BLaER1 (cell line): ENCODE measurements at regions not wholly inside any gene's neighbourhood (a gene's known extent, or its start where the extent isn't known, plus 50 kb on each side); places are given as distances from the start of the nearest gene placed in this dataset.

Experiments
- H3K27ac ChIP-seq: shearing (Covaris generic); formaldehyde crosslinking; 2 replicates; pipeline ENCODE4 v1.8.1; 2022
- H3K27me3 ChIP-seq: shearing (Covaris generic); formaldehyde crosslinking; 2 replicates; pipeline ENCODE4 v1.8.1; 2022
- H3K36me3 ChIP-seq: shearing (Covaris generic); formaldehyde crosslinking; 2 replicates; pipeline ENCODE4 v1.8.1; 2022
- H3K4me1 ChIP-seq: shearing (Covaris generic); formaldehyde crosslinking; 2 replicates; pipeline ENCODE4 v1.8.1; 2022
- H3K4me2 ChIP-seq: shearing (Covaris generic); formaldehyde crosslinking; 2 replicates; pipeline ENCODE4 v1.8.1; 2022
- H3K4me3 ChIP-seq: shearing (Covaris generic); formaldehyde crosslinking; 2 replicates; pipeline ENCODE4 v1.8.1; 2022
- H3K9ac ChIP-seq: shearing (Covaris generic); formaldehyde crosslinking; 2 replicates; pipeline ENCODE4 v1.8.1; 2022
- H3K9me3 ChIP-seq: shearing (Covaris generic); formaldehyde crosslinking; 2 replicates; pipeline ENCODE4 v1.8.1; 2022
- H4K20me1 ChIP-seq: shearing (Covaris generic); formaldehyde crosslinking; 2 replicates; pipeline ENCODE4 v1.8.1; 2022
- Cebpa-rat ChIP-seq: shearing (Covaris generic); IDR thresholded peaks from 2 replicates; pipeline ENCODE4 v1.8.1; 2022

- Histone ChIP-seq H3K27me3 (no peaks in the 10 kb centered on the region), H3K4me1 (peaks cover 76% of the 10 kb centered on the region), H3K9me3 (peaks cover 6% of the 10 kb centered on the region; the same call in 1 of the 2 replicates), H4K20me1 (no peaks in the 10 kb centered on the region), H3K4me2 (peak overlapping the region; percentile 60), H3K27ac (peak overlapping the region; percentile 66), H3K9ac (peak overlapping the region; percentile 56), H3K36me3 (no peaks in the 10 kb centered on the region), H3K4me3 (no peak overlapping the region)
- TF ChIP-seq Cebpa-rat, result no peak
Measured at GRCh38 chr13:80444240-80445015, 103.5 kb upstream of the SPRY2 start.

DNA sequence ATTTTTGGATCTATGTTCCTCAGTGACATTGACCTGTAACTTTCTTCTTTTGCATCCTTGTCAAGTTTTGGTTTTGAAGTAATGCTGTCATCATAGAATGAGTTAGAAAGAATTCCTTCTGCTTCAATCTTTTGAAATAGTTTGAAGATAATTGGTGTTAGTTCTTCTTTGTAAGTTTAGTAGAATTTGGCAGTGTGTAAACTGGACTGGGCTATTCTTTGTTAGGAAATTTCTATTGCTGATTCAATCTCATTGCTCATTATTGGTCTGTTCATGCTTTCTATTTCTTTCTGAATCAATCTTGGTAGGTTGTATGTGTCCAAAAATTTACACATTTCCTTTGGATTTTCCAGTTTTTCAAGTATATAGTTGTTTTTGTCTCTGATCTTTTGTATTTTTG is 101.7 kb upstream of the SPRY2 start:
- TF ChIP-seq Cebpa-rat, result no peak
- Histone ChIP-seq H3K4me1 (peaks cover 58% of the 10 kb centered on the region), H3K27ac (no peak overlapping the region; the same call in 1 of the 2 replicates), H4K20me1 (no peaks in the 10 kb centered on the region), H3K27me3 (no peaks in the 10 kb centered on the region), H3K4me2 (no peak overlapping the region), H3K36me3 (no peaks in the 10 kb centered on the region), H3K9me3 (no peaks in the 10 kb centered on the region; the same call in 1 of the 2 replicates), H3K9ac (no peak overlapping the region), H3K4me3 (no peak overlapping the region)

DNA sequence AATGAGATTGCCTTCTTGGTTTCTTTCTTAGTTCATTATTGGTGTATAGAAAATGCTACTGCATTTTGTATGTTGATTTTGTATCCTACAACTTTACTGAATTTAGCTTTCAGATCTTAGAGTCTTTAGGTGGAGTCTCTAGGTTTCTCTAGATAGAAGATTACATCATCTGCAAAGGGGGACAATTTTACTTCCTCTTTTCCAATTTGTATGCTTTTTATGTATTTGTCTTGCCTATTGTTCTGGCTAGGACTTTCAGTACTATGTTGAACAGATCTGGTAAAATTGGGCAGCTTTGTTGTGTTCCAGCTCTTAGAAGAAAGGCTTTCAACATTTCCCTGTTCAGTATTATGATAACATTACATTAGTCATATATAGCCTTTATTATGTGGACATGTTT is 101.0 kb upstream of the SPRY2 start:
- peaks cover 55% of the 10 kb centered on the region for H3K4me1 ChIP-seq
- no peak for TF ChIP-seq Cebpa-rat
- no peaks in the 10 kb centered on the region for H3K36me3 ChIP-seq
- H4K20me1 ChIP-seq, result no peaks in the 10 kb centered on the region
- H3K4me2 ChIP-seq, result peak overlapping the region; percentile 30
- no peak overlapping the region for H3K9ac ChIP-seq
- H3K27ac ChIP-seq, result no peak overlapping the region; the same call in none of the 2 replicates
- no peaks in the 10 kb centered on the region; the same call in 1 of the 2 replicates for H3K9me3 ChIP-seq
- H3K4me3 ChIP-seq, result no peak overlapping the region
- H3K27me3 ChIP-seq, result no peaks in the 10 kb centered on the region

DNA sequence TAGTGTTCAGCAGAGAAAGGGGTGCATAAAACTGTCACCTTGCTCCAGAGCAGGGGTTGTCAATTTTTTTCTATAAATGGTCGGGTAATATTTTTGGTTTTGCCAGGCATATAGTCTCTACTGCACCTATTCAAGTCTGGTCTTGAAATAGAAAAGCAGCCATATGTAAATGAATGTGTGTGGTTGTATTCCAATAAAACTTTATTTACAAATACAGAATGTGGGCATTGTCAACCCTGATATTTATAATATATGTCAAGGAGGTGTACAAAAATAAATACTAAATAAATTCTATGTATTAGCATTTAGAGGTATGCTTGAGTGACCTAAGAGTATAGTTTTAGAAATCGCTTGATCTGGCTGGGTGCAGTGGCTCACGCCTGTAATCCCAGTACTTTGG is 97.6 kb upstream of the SPRY2 start:
- Histone ChIP-seq H3K9me3 (no peaks in the 10 kb centered on the region; the same call in 1 of the 2 replicates), H3K27me3 (no peaks in the 10 kb centered on the region), H3K27ac (no peak overlapping the region), H4K20me1 (no peaks in the 10 kb centered on the region), H3K4me1 (peaks cover 38% of the 10 kb centered on the region), H3K36me3 (no peaks in the 10 kb centered on the region), H3K4me2 (no peak overlapping the region), H3K9ac (no peak overlapping the region), H3K4me3 (no peak overlapping the region)
- TF ChIP-seq Cebpa-rat, result no peak

DNA sequence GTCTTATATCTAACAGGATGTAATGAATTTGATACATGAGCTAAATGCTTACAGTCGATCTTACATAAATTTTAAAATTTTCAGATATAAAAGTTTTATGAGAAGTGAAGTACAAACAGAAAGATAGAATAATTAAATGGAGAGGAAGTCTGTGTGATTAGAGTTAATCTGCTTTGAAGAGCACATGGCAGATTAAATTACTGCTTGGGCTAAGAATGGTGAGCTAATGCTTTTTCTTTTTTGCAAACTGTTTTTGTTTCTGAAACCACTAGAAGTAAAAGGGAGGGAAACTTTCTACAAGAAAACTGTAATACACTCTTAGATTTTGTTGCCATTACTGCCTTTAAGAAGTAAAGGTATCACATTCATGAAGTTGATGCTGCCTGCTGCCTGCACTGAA is 96.3 kb upstream of the SPRY2 start:
- Histone ChIP-seq H3K27ac (no peak overlapping the region), H3K4me3 (no peak overlapping the region), H3K4me2 (no peak overlapping the region), H3K36me3 (no peaks in the 10 kb centered on the region), H3K27me3 (no peaks in the 10 kb centered on the region), H3K9me3 (peaks cover 3% of the 10 kb centered on the region), H4K20me1 (no peaks in the 10 kb centered on the region), H3K4me1 (peaks cover 25% of the 10 kb centered on the region), H3K9ac (no peak overlapping the region)
- TF ChIP-seq Cebpa-rat, result no peak

- Histone ChIP-seq H3K36me3 (0 out of 2 replicates have a peak, but pooled peaks cover 4% of the 10 kb centered on the region), H4K20me1 (no peaks in the 10 kb centered on the region), H3K4me3 (no peak overlapping the region), H3K9ac (no peak overlapping the region), H3K4me2 (0 out of 2 replicates have a peak overlapping the region, but pooled peaks have one; percentile 0), H3K9me3 (peaks cover 8% of the 10 kb centered on the region), H3K27ac (no peak overlapping the region), H3K4me1 (peaks cover 20% of the 10 kb centered on the region), H3K27me3 (no peaks in the 10 kb centered on the region)
- TF ChIP-seq Cebpa-rat, result no peak
Measured at GRCh38 chr13:80436571-80437169, 95.7 kb upstream of the SPRY2 start.

GRCh38 chr13:80430561-80430960 is 89.6 kb upstream of the SPRY2 start:
- Histone ChIP-seq H3K9me3 (peaks cover 13% of the 10 kb centered on the region), H4K20me1 (no peaks in the 10 kb centered on the region), H3K4me1 (no peaks in the 10 kb centered on the region), H3K9ac (no peak overlapping the region), H3K27ac (no peak overlapping the region), H3K27me3 (no peaks in the 10 kb centered on the region), H3K36me3 (0 out of 2 replicates have a peak, but pooled peaks cover 4% of the 10 kb centered on the region), H3K4me2 (no peak overlapping the region), H3K4me3 (no peak overlapping the region)
- no peak for TF ChIP-seq Cebpa-rat

GRCh38 chr13:80428349-80429096 is 87.6 kb upstream of the SPRY2 start:
- H3K27me3 ChIP-seq, result no peaks in the 10 kb centered on the region
- H3K4me1 ChIP-seq, result no peaks in the 10 kb centered on the region
- H3K27ac ChIP-seq, result no peak overlapping the region
- no peak overlapping the region for H3K4me3 ChIP-seq
- TF ChIP-seq Cebpa-rat, result no peak
- H3K9ac ChIP-seq, result no peak overlapping the region
- H3K4me2 ChIP-seq, result no peak overlapping the region
- H4K20me1 ChIP-seq, result no peaks in the 10 kb centered on the region
- peaks cover 31% of the 10 kb centered on the region for H3K9me3 ChIP-seq
- H3K36me3 ChIP-seq, result 0 out of 2 replicates have a peak, but pooled peaks cover 4% of the 10 kb centered on the region

- Histone ChIP-seq H3K4me3 (no peak overlapping the region), H3K9me3 (peaks cover 66% of the 10 kb centered on the region), H3K27me3 (no peaks in the 10 kb centered on the region), H3K4me1 (0 out of 2 replicates have a peak, but pooled peaks cover 4% of the 10 kb centered on the region), H3K4me2 (no peak overlapping the region), H3K36me3 (no peaks in the 10 kb centered on the region), H3K27ac (no peak overlapping the region), H3K9ac (no peak overlapping the region), H4K20me1 (no peaks in the 10 kb centered on the region)
- TF ChIP-seq Cebpa-rat, result no peak
Measured at GRCh38 chr13:80419416-80419815, 78.5 kb upstream of the SPRY2 start.
